ENCODE measurements at regions not wholly inside any gene's neighbourhood (a gene's known extent, or its start where the extent isn't known, plus 50 kb on each side); places are given as distances from the start of the nearest gene placed in this dataset.
"Not testable (repeated sequence)": the region's sequence is repeated elsewhere in the genome, so short reads cannot be mapped to it uniquely, and the experiment has no call there.

- no peak for DNase-seq (ENCODE audit: low spot score)
- intact Hi-C loops (cut with DNase I) = no loop called here
These were observed 844.2 kb downstream of the RAPGEF2 start for GRCh38 chr4:159946983-159947615.

GRCh38 chr4:159950707-159951106 lies 847.8 kb downstream of the RAPGEF2 start:
- DNase-seq (ENCODE audit: low spot score) = no peak
- intact Hi-C loops (cut with DNase I) = no loop called here

- DNase-seq (ENCODE audit: low spot score) = no peak
- intact Hi-C loops (cut with DNase I) = no loop called here
These were observed 863.9 kb downstream of the RAPGEF2 start for GRCh38 chr4:159966746-159967145.

- intact Hi-C loops (cut with DNase I) = not testable (repeated sequence)
- peak; percentile 14 for DNase-seq (ENCODE audit: low spot score)
These were observed 874.1 kb downstream of the RAPGEF2 start for GRCh38 chr4:159976871-159977482.

- intact Hi-C loops (cut with DNase I) = no loop called here
- DNase-seq (ENCODE audit: low spot score) = peak; percentile 15
These were observed 875.2 kb downstream of the RAPGEF2 start for GRCh38 chr4:159977907-159978617.

GRCh38 chr4:159979351-159979750 lies 876.5 kb downstream of the RAPGEF2 start:
- no peak for DNase-seq (ENCODE audit: low spot score)
- intact Hi-C loops (cut with DNase I) = no loop called here

GRCh38 chr4:159979953-159980352 lies 877.1 kb downstream of the RAPGEF2 start:
- intact Hi-C loops (cut with DNase I) = no loop called here
- DNase-seq (ENCODE audit: low spot score) = no peak

GRCh38 chr4:159980826-159981468 lies 878.1 kb downstream of the RAPGEF2 start:
- intact Hi-C loops (cut with DNase I) = no loop called here
- DNase-seq (ENCODE audit: low spot score) = no peak

- DNase-seq (ENCODE audit: low spot score) = no peak
- intact Hi-C loops (cut with DNase I) = no loop called here
These were observed 878.6 kb downstream of the RAPGEF2 start for GRCh38 chr4:159981469-159981856.

GRCh38 chr4:159983082-159983481 lies 880.2 kb downstream of the RAPGEF2 start:
- DNase-seq (ENCODE audit: low spot score) = no peak
- intact Hi-C loops (cut with DNase I) = no loop called here

GRCh38 chr4:160009656-160010493 lies 907.0 kb downstream of the RAPGEF2 start:
- intact Hi-C loops (cut with DNase I) = no loop called here
- no peak for DNase-seq (ENCODE audit: low spot score)

GRCh38 chr4:160019936-160020335 lies 917.1 kb downstream of the RAPGEF2 start:
- no peak for DNase-seq (ENCODE audit: low spot score)
- intact Hi-C loops (cut with DNase I) = no loop called here

GRCh38 chr4:160020804-160021203 lies 917.9 kb downstream of the RAPGEF2 start:
- no peak for DNase-seq (ENCODE audit: low spot score)
- intact Hi-C loops (cut with DNase I) = no loop called here

- no peak for DNase-seq (ENCODE audit: low spot score)
- intact Hi-C loops (cut with DNase I) = no loop called here
These were observed 919.0 kb downstream of the RAPGEF2 start for GRCh38 chr4:160021870-160022269.

- intact Hi-C loops (cut with DNase I) = no loop called here
- DNase-seq (ENCODE audit: low spot score) = no peak
These were observed 923.8 kb downstream of the RAPGEF2 start for GRCh38 chr4:160026721-160027120.

GRCh38 chr4:160034501-160034900 lies 931.6 kb downstream of the RAPGEF2 start:
- DNase-seq (ENCODE audit: low spot score) = no peak
- intact Hi-C loops (cut with DNase I) = no loop called here

- DNase-seq (ENCODE audit: low spot score) = no peak
- intact Hi-C loops (cut with DNase I) = no loop called here
These were observed 935.7 kb downstream of the RAPGEF2 start for GRCh38 chr4:160038615-160039014.

GRCh38 chr4:160044693-160045092 lies 941.8 kb downstream of the RAPGEF2 start:
- intact Hi-C loops (cut with DNase I) = loop anchor here in 1 of 2 donors (1.0 kb wide), 1 partner anchor 27 kb away; no protein-coding TSS in a partner anchor

GRCh38 chr4:160082432-160083207 lies 979.7 kb downstream of the RAPGEF2 start:
- intact Hi-C loops (cut with DNase I) = no loop called here
- DNase-seq (ENCODE audit: low spot score) = no peak

More at GRCh38 chr4:160044693-160045092, 941.8 kb downstream of the RAPGEF2 start:
- no peak for DNase-seq (ENCODE audit: low spot score)

Data from posterior vena cava (tissue), 2 donors.